22Rv1 (cell line): ENCODE measurements at regions not wholly inside any gene's neighbourhood (a gene's known extent, or its start where the extent isn't known, plus 50 kb on each side); places are given as distances from the start of the nearest gene placed in this dataset.
"Not testable (repeated sequence)": the region's sequence is repeated elsewhere in the genome, so short reads cannot be mapped to it uniquely, and the experiment has no call there.

Experiments used
- ZFX ChIP-seq: fragments of 450-650 bp; IDR thresholded peaks from 2 replicates; pipeline ENCODE4 v1.6.1; 2017; ENCODE audit warnings: antibody characterized with exemption, borderline replicate concordance
- TF ChIP-seq, protein P1 (sequence below): fragments of 450-650 bp; IDR thresholded peaks from 2 replicates; pipeline ENCODE4 v1.5.1; 2017; ENCODE audit warnings: mild to moderate bottlenecking

DNA sequence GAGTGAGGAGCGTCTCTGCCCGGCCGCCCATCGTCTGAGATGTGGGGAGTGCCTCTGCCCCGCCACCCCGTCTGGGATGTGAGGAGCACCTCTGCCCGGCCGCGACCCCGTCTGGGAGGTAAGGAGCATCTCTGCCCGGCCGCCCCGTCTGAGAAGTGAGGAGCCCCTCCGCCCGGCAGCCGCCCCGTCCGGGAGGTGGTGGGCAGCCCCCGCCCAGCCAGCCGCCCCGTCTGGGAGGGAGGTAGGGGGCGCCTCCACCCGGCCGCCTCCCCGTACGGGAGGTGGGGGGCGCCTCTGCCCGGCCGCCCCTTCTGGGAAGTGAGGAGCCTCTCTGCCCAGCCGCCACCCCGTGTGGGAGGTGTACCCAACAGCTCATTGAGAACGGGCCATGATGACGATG lies 1811.4 kb downstream of the EFNA5 start:
- TF ChIP-seq, protein P1, sequence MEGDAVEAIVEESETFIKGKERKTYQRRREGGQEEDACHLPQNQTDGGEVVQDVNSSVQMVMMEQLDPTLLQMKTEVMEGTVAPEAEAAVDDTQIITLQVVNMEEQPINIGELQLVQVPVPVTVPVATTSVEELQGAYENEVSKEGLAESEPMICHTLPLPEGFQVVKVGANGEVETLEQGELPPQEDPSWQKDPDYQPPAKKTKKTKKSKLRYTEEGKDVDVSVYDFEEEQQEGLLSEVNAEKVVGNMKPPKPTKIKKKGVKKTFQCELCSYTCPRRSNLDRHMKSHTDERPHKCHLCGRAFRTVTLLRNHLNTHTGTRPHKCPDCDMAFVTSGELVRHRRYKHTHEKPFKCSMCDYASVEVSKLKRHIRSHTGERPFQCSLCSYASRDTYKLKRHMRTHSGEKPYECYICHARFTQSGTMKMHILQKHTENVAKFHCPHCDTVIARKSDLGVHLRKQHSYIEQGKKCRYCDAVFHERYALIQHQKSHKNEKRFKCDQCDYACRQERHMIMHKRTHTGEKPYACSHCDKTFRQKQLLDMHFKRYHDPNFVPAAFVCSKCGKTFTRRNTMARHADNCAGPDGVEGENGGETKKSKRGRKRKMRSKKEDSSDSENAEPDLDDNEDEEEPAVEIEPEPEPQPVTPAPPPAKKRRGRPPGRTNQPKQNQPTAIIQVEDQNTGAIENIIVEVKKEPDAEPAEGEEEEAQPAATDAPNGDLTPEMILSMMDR: not testable (repeated sequence)
- not testable (repeated sequence) for TF ChIP-seq ZFX
